Astrocyte of the hippocampus (primary cell): ENCODE measurements at regions not wholly inside any gene's neighbourhood (a gene's known extent, or its start where the extent isn't known, plus 50 kb on each side); places are given as distances from the start of the nearest gene placed in this dataset.
A peak's percentile ranks its signal among the peaks of the same experiment; 100 is the strongest.
"Not testable (repeated sequence)": the region's sequence is repeated elsewhere in the genome, so short reads cannot be mapped to it uniquely, and the experiment has no call there.

Experiments used
- DNase-seq: peaks from one replicate; pipeline ENCODE4 v3.0.0; 2011; ENCODE audit warnings: low read depth, low spot score

DNA sequence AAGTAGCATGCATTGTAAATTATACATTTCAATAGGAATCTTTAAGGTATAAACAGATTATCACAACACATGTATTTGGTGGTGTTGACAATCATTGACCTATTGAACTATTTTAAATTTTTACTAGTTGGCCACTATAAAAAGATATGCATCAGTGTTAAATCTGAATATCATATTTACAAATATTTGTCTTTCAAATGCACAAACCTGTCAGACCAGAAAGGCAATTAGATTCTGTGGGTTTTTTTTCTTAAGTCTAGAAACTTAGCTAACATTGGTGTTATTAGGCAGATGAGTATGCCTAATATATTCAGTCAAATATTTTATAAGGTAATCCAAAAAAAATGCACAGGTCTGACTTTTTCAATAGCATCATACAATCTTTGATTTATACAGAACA is 241.4 kb upstream of the DGKB start:
- DNase-seq: no peak

DNA sequence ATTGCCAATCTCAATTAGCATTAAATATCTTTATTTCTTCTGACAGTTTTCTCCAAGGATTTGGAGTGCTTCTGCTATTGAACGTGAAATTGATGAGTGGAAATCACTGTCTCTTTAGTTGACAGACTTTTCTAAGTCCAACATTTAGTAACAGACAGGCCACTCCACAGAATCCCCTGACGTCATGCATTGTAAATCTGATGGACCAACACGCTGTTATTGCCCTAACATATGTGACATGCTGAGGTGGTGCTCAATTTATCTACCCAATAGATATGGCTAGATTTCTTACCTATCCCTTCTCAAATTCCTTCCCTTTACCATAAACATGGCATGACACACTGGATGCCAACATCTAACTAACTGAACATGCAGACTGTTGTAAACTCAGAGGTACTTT is 240.6 kb upstream of the DGKB start:
- DNase-seq: no peak

DNA sequence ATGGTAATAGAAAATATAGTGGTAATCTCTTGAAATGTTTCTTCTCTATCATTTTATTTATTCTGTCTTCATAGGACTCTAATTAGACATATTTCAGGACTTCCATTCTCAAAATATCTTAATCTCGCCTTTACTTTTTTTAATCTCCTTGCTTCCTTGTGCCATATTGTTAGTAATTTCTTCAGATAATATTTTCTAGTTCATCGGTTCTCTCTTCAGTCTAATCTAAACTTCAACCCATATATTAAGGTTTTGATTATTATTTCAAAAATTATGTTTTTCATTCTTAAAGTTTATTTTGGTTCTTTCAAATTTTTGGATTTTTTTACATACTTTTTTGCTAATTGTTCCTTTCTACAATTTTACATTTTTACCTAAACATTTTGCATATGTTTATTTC is 237.9 kb upstream of the DGKB start:
- no peak for DNase-seq

DNA sequence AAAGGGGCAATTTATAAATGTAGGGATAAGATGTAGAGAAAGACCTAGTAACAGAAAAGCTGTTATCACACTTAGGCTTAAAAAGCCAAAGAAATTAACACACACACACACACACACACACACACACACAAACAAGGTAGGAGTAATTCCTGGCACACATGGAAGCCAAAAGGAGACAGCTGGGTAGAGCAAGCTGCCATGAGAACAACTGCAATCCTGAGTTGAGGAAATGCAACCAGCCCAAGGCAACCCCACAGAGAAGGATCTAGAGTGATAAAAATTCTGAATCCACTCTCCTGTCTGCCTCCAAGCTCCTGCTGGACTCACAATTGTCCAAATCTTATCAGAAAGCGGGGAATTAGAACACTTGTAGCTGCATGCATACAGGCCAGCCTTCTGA is 229.1 kb upstream of the DGKB start:
- DNase-seq: no peak

DNA sequence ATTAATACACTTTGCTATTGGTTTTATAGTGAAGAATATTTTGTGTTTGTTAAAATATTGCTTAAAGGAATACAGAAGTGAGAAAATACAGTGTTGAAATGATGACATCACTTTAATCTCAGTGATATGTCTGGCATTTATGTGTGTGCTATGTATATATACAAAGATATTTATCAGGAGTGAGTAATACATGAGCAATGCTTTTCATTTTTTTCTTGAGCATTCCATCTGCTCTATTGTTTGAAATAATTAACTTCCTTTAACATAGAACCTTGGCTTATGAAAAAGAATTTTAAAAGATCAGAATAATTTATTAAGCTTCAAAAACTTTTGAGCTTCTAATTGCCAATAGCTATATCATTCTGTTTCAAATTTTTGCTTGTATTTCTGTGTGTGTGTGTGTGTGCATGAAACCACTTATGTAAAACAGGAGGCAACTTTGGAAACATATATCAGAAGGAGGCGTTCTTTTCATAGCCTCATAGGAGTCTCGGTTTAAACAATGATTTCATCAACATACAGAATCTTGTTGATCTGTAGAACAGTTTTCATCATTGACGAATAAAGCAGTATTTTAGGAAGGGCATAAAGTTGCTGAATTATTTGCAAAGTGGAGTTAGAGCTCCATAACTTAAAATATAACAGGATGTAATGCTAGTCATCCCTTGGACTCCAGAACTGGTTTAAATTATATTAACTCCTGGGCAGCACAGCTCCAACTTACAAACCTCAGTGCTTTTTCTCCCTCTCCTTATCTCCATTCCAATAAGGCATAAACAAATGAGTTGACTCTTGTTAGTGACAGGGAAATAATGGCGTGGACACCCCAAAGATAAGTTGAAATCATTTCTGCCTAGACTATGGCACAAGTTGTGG is 228.4 kb upstream of the DGKB start:
- peak; percentile 11 for DNase-seq

DNA sequence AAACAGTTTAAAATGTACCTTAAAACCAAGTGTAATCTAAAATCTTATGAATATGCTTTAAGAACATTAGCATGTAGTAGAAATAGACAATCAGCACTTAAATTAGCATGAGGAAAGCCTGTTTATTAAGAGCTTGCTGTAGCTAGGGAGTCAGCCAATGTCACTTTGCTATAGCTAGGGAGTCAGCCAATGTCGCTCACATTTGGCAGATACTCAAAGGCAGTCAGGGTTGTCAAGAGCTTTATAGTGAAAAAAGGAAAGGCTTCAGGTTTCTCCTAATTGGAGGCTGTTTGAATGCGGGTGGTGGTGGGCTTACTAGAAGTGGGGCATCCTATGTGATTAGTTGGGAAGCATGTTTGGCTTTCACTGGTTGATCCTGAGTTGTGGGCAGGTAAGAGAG is 226.2 kb upstream of the DGKB start:
- no peak for DNase-seq

DNA sequence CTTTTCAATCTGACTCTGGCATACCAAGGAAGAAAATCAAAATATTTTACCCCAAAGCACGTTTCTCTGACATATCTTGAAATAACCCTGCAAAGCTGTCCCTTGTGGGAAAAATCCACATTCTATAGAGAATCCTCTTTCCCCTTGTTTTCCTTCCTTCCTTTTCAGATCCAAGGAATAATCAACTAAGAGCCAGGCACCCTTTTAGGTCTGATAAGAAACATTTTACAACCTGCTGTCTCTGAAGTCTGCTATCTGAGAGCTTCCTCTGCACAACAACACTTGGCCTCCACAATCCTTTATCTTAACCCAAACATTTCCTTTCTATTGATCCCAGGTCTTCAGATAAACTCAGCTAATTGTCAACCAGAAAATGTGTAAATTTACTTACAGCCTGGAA is 224.1 kb upstream of the DGKB start:
- DNase-seq: not testable (repeated sequence)

DNA sequence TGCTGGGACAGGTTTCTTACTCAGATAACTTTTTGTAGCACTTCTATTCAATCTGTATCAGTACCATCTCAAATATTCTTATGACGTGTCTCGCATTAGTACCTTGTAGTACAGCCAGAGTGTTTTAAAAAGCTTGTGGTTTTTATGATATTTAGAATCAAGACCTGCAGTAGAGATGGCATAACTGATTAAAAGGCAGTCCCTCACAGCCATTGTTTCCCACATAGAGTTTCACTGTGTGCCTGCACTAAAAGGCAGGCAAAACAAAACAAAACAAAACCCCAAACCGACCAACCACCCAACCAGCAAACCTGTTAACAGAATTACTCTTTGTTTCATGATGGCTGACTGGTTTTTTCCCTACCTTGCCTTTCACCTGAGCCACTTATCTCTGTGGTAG is 221.3 kb upstream of the DGKB start:
- no peak for DNase-seq

DNA sequence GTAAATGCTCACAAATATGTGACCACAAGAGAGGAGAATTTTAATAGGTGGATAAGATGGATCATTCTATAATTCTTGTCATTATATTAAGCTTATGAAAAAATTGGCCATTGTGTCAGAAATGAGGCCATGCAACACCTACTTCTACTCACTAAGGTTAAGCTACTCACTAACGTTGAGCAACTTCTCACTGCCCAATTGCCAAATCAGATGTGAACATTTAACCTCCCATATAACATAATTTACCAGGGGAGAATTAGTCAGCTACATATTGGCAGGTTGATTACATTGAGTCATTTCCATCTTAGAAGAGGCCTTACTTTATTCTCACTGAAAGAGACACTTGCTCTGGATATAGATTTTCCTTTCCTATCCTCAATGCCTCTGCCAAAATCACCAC is 211.2 kb upstream of the DGKB start:
- DNase-seq: no peak

DNA sequence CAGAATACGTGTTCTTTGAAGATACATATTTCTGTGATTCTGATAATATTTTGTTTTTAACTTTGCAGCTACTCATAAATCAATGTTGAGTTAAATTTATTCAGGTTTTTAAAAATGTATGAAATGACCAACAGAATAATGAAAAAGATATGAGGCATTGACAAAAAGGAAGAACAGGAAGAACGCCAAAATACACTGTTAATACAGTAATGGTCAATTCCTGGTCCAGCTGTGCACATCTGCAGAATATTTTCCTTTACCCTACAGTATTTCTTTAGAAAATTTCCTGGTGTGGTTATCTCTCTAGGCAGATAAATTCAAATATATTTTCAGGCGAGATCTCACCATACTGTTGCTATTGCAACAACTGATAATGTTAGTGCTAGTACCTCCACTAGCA is 203.2 kb upstream of the DGKB start:
- no peak for DNase-seq

DNA sequence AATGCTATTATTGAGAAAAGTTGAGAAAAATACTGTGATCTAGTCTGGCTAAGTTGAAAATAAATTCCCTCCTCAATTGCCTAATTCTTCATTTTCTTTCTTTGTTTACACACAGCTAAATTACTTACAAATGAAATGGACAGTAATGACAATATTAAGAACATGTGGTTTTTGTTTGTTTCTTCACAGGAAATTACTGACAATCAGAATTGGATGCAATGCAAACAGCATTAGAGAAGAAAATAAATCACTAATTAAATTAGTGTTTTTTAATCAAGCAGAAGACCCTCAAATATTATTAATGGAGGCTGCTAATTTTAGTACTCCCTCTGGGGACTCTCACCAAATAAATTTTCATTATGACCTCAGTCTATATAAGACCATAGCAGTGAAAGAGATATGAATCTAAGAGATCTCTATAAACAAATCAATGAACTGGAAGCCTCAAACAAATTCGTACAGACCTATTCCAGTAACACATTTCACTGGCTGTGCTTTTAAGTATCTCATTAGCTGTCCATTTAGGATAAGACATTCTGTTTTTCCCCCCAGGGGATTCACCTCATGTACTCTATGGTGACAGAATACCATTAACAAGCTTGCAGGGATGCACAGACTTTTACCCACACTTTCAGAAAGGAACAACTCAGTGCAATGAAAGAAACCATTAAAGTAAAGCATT is 202.0 kb upstream of the DGKB start:
- no peak for DNase-seq

DNA sequence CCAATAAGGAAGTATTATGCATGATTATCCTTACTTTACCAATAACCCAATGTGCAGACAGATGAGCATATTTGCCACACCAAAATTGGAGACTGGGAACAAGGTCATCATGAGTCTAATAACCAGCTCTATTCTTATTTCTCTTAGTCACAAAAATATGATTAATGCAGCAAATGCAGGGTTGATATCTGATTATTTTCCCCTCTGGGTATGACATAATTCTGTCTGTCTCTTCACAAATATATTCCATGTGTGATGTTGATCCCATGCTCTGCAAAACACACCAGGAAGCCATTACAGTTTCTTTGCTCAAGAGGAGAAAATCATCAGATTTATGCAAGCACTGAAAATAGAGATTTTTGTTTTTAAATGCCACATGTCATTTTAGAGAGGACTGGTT is 196.5 kb upstream of the DGKB start:
- DNase-seq: no peak

DNA sequence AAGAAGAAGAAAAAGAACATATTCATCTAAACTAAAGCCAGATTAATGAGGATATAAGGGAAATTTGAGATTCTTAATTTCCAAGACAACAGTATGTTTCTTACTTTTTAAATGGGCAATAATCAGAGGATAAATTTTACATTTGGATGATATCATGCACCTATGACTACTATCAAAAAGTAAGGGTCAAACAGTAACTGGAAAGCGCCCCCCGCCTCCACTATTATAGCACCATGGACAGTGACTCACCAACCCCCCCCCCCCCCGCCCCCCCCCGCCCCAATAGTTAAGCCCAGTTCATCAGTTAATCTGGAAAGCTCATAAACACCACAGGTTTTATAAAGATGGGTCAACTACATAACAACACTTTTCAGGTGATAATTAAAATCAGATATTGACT is 194.3 kb upstream of the DGKB start:
- DNase-seq: no peak

DNA sequence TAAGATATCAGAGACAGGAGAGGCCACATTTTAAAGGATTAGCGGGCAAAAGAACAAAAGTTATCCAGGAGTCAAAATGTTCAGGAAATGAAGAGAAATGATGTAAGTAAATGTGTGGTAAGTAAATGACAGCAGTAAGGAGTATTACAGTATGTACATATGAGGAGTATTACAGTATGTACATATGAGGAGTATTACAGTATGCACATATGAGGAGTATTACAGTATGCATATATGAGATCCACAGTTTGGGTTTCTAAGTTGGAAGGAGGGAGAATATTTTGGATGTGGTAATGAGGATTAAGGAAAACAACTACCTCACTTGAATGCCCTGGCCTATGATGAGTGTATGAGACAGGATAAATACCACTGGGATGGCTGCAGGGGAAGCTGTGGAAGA is 192.4 kb upstream of the DGKB start:
- no peak for DNase-seq

DNA sequence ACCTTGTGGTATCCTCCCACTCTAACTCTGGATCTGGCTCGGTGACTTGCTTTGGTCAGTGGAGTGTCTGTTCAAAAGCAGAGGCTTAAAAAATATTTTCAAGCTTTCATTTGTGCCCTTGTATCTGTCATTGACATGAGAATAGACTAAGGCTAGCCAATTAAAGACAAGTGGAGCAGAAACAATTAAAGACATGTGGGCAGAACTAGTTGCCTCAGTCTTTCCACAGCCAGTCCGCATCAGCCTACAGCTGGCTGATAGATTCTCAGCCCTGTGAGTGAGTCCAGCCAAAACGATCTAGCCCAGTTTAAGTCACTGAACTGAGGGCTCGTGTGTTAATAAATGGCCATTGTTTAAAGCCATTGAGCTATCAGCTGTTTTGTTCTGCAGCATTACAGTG is 185.2 kb upstream of the DGKB start:
- peak; percentile 1 for DNase-seq

DNA sequence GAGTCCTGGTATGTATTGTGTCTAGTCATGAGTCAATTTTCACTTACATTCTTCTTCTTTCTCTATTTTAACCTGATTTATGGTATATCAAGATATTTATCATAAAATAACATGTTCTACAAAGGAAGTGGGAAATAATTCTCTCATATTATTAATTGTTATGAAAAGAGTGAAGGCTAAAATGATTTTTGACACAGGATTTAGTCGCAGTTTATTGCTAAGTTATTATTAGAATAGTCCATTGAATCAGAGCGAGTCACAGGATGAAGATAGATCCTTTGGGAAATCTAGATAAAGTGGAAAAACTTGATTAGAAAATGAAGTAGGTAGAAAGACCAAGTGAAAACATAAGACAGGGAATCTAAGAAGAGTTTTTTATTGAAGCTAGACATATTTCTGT is 184.3 kb upstream of the DGKB start:
- no peak for DNase-seq

DNA sequence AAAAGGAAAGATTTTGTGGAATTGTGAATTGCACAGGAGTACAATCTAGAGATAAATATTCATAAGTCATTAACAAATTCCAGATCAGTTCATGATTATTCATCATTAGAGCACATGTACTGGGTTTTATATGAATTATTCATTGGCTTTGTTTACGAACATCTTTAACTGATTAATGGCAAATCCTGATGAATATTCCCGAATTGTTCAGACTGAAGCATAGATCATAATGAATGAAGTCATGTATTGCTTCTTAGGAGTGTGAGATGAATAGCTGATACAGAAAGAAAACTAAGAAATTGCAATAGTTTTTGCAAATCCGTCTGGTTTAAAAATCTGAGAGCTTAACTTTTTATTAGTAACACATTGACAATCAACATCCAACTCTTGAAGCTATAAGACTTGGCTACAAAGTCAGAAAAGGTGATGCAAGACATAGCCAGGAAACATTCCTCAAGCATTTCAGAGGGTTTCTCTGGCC is 183.6 kb upstream of the DGKB start:
- DNase-seq: peak; percentile 2

DNA sequence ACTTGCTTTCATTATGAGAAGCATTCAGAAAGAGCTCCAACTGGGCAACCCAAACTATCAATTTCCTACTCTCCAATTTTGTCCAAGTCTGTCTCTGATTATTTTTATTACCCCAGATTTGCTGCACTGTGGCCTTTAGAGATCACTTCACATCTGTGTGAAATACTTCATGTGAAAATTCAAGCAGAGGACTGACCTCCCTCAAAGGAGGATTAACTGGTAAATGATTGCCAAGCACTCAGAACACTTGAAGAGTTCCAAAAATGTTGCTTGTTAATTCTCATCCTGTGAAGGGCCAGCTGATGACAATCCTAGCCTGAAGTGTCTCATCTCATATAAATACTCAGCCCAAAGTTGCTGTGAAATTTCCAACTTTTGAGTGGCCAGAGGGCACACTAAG is 182.8 kb upstream of the DGKB start:
- DNase-seq: no peak

DNA sequence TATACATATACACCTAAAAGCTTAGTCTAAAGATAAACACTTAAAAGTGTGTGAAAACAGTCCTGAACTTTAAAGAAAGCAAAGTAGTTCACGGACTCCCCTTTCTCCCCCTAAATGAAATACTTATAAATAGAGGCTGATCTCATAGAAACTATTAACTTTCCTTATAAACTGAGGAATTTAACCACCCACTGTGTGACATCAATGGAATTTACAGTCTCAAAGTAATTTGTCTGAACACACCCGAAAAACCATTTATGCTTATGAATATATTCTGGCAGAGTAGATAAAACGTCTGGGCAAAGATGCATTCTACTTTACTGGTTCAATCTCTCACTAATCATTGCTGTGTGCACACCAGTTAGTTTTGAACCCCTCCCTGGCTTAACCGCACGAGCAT is 181.8 kb upstream of the DGKB start:
- DNase-seq: no peak

DNA sequence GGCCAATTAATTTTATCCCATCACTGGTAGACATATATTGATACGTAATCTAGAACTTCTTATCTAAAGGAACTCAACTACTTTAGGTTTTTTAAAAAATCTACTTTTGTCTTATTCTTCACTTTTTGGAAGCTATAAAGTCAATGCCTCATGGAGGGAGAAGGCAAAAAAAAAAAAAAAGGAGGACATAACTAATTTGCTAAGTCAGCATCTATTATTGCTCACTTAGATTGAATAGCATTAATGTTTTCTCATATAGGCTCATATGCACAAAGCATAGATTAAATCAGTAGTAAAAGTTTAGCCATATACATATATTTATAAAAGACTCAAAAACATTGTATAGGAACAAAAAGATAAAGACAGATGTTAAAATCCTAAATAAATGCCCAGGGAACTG is 179.3 kb upstream of the DGKB start:
- no peak for DNase-seq

DNA sequence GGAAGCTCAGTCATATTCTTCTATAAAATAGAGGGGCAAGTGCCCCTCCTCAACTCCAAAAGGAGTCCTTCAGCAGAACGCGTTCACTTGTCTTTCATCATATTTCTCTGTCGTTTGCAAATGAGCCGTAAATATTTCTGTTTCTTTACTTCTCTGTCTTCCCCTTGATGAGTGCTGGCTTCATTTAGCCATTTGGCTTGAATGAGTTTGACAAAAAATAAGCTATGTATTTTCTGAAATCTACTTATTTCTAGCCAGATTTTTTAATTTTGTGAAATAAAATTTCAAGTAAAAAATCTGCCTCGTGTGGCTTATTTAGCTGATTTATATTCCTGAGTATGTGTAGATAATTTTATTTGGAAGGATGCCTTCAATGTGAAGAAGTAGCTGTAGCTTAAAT is 170.8 kb upstream of the DGKB start:
- no peak for DNase-seq

DNA sequence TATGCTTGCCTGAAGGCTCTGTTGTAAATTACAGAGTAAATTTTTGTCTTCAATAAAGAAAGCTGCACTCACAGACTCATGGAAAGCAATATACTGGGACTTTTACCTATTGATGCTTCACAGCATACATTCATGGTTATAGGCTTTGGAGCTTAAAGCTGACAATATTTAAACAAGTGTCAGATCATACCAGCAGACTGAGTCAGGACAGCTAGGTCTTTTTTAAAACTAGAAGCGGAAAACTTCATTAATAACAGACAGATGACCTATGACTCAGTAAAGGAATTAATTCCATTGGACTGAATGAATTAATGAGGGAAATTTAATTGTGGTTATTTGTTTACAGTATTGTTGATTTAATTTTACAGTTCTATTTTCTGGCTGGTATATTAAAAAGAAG is 165.8 kb upstream of the DGKB start:
- DNase-seq: no peak

DNA sequence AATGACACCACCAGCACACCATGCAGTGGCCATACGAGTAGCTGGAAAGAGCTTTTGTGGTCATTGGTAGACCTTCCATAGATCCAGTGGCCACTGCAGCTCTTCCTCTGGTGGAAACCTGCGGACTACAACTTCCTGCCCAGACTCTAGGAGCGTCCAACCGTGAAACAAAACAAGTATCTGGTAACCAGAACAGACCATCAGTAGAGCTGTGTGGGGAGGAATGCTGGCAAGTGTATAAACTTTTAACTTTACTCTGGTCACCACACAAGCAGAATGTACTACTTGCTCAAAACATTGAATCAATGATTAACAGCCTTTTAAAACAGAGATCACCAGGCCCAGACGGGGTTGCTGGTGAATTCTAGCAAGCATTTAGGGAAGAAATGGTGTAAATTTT is 154.7 kb upstream of the DGKB start:
- DNase-seq: no peak
